ENCODE measurements at regions not wholly inside any gene's neighbourhood (a gene's known extent, or its start where the extent isn't known, plus 50 kb on each side); places are given as distances from the start of the nearest gene placed in this dataset.

- TF ChIP-seq POLR2A (IDR thresholded peaks at IDR 0.05) (no peak), CTCF (IDR thresholded peaks at IDR 0.05 in 8 of 11, conservative IDR thresholded peaks at IDR 0.05 in 3 of 11) (no peak), POLR2AphosphoS5 (IDR thresholded peaks at IDR 0.05) (no peak)
Observed at GRCh38 chr3:177751770-177752169, 554.5 kb upstream of the TBL1XR1 start.

All from spleen (tissue), 7 donors.